ENCODE measurements at regions not wholly inside any gene's neighbourhood (a gene's known extent, or its start where the extent isn't known, plus 50 kb on each side); places are given as distances from the start of the nearest gene placed in this dataset.

- Histone ChIP-seq H3K4me3 (ENCODE audit: insufficient read depth, low read length) (no peak overlapping the region), H2AFZ (ENCODE audit: low read length) (no peak overlapping the region), H3K27ac (ENCODE audit: low read depth, low read length) (no peak overlapping the region), H3K27me3 (ENCODE audit: insufficient read depth, low read length) (no peaks in the 10 kb centered on the region), H3K79me2 (ENCODE audit: insufficient read depth, low read length) (no peaks in the 10 kb centered on the region), H4K20me1 (ENCODE audit: insufficient read depth, low read length) (no peaks in the 10 kb centered on the region), H3K4me2 (ENCODE audit: insufficient read depth, low read length) (no peak overlapping the region), H3K4me1 (ENCODE audit: insufficient read depth, low read length) (peaks cover 26% of the 10 kb centered on the region), H3K36me3 (ENCODE audit: insufficient read depth, low read length) (no peaks in the 10 kb centered on the region), H3K9me3 (ENCODE audit: low read depth, low read length) (no peaks in the 10 kb centered on the region)
- TF ChIP-seq CTCF (IDR thresholded peaks at IDR 0.05; ENCODE audit: extremely low read depth, low read depth, low read length), result no peak
- DNase-seq (ENCODE audit: insufficient read length, low spot score, missing footprints), result no peak
Observed at GRCh38 chr6:37552267-37552666, 52.6 kb upstream of the CCDC167 start.

- no peak overlapping the region for H3K4me3 ChIP-seq (ENCODE audit: insufficient read depth, low read length)
- no peaks in the 10 kb centered on the region for H3K79me2 ChIP-seq (ENCODE audit: insufficient read depth, low read length)
- H3K4me1 ChIP-seq (ENCODE audit: insufficient read depth, low read length), result peaks cover 26% of the 10 kb centered on the region
- no peak overlapping the region for H3K27ac ChIP-seq (ENCODE audit: low read depth, low read length)
- no peak for DNase-seq (ENCODE audit: insufficient read length, low spot score, missing footprints)
- no peaks in the 10 kb centered on the region for H4K20me1 ChIP-seq (ENCODE audit: insufficient read depth, low read length)
- H3K9me3 ChIP-seq (ENCODE audit: low read depth, low read length), result no peaks in the 10 kb centered on the region
- TF ChIP-seq CTCF (IDR thresholded peaks at IDR 0.05; ENCODE audit: extremely low read depth, low read depth, low read length), result no peak
- no peak overlapping the region for H3K4me2 ChIP-seq (ENCODE audit: insufficient read depth, low read length)
- H2AFZ ChIP-seq (ENCODE audit: low read length), result no peak overlapping the region
- H3K27me3 ChIP-seq (ENCODE audit: insufficient read depth, low read length), result no peaks in the 10 kb centered on the region
- H3K36me3 ChIP-seq (ENCODE audit: insufficient read depth, low read length), result no peaks in the 10 kb centered on the region
Observed at GRCh38 chr6:37551867-37552266, 52.2 kb upstream of the CCDC167 start.

- Histone ChIP-seq H3K27me3 (ENCODE audit: insufficient read depth, low read length) (no peaks in the 10 kb centered on the region), H2AFZ (ENCODE audit: low read length) (no peak overlapping the region), H3K27ac (ENCODE audit: low read depth, low read length) (no peak overlapping the region), H3K79me2 (ENCODE audit: insufficient read depth, low read length) (no peaks in the 10 kb centered on the region), H3K9me3 (ENCODE audit: low read depth, low read length) (no peaks in the 10 kb centered on the region), H3K4me3 (ENCODE audit: insufficient read depth, low read length) (no peak overlapping the region), H4K20me1 (ENCODE audit: insufficient read depth, low read length) (no peaks in the 10 kb centered on the region), H3K36me3 (ENCODE audit: insufficient read depth, low read length) (no peaks in the 10 kb centered on the region), H3K4me1 (ENCODE audit: insufficient read depth, low read length) (peaks cover 26% of the 10 kb centered on the region), H3K4me2 (ENCODE audit: insufficient read depth, low read length) (no peak overlapping the region)
- DNase-seq (ENCODE audit: insufficient read length, low spot score, missing footprints), result no peak
- TF ChIP-seq CTCF (IDR thresholded peaks at IDR 0.05; ENCODE audit: extremely low read depth, low read depth, low read length), result no peak
Observed at GRCh38 chr6:37551446-37551845, 51.8 kb upstream of the CCDC167 start.

GRCh38 chr6:37551002-37551401 is 51.3 kb upstream of the CCDC167 start:
- Histone ChIP-seq H3K4me3 (ENCODE audit: insufficient read depth, low read length) (no peak overlapping the region), H2AFZ (ENCODE audit: low read length) (no peak overlapping the region), H3K27me3 (ENCODE audit: insufficient read depth, low read length) (no peaks in the 10 kb centered on the region), H3K9me3 (ENCODE audit: low read depth, low read length) (no peaks in the 10 kb centered on the region), H3K36me3 (ENCODE audit: insufficient read depth, low read length) (no peaks in the 10 kb centered on the region), H3K4me2 (ENCODE audit: insufficient read depth, low read length) (no peak overlapping the region), H4K20me1 (ENCODE audit: insufficient read depth, low read length) (no peaks in the 10 kb centered on the region), H3K27ac (ENCODE audit: low read depth, low read length) (no peak overlapping the region), H3K79me2 (ENCODE audit: insufficient read depth, low read length) (no peaks in the 10 kb centered on the region), H3K4me1 (ENCODE audit: insufficient read depth, low read length) (peaks cover 26% of the 10 kb centered on the region)
- no peak for DNase-seq (ENCODE audit: insufficient read length, low spot score, missing footprints)
- TF ChIP-seq CTCF (IDR thresholded peaks at IDR 0.05; ENCODE audit: extremely low read depth, low read depth, low read length), result no peak

Measured in osteoblast (primary cell).